GM18858 (cell line): ENCODE measurements at regions not wholly inside any gene's neighbourhood (a gene's known extent, or its start where the extent isn't known, plus 50 kb on each side); places are given as distances from the start of the nearest gene placed in this dataset.
"Not testable (repeated sequence)": the region's sequence is repeated elsewhere in the genome, so short reads cannot be mapped to it uniquely, and the experiment has no call there.

Experiments used
- ATAC-seq: cut with Tn5 transposase; IDR thresholded peaks from one replicate; pipeline ENCODE4 v1.9.1; 2021; ENCODE audit not compliant: unreplicated experiment

GRCh38 chr1:105270966-105271365, 1521.3 kb downstream of the AMY1C start:
- ATAC-seq: no peak

GRCh38 chr1:105272376-105272775, 1522.7 kb downstream of the AMY1C start:
- ATAC-seq: not testable (repeated sequence)

DNA sequence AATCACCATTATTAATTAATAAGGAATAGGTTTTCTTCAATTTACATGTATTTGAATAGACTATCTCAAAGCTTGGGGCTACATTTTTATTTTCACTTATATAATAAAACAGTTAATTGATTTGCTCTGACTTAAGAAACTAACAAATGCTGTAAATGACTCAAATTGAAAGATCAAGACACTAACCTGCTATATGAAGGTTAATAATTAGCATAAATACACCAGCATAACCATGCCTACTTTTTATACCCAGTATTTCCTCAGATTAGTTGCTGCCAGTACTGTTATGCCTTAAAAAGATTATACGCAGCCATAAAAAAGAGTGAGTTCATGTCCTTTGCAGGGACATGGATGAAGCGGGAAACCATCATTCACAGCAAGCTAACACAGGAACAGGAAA, 1545.1 kb downstream of the AMY1C start:
- no peak for ATAC-seq

GRCh38 chr1:105310063-105310462, 1560.4 kb downstream of the AMY1C start:
- no peak for ATAC-seq

GRCh38 chr1:105317976-105318375, 1568.3 kb downstream of the AMY1C start:
- no peak for ATAC-seq

GRCh38 chr1:105326886-105327285, 1577.2 kb downstream of the AMY1C start:
- ATAC-seq: no peak

DNA sequence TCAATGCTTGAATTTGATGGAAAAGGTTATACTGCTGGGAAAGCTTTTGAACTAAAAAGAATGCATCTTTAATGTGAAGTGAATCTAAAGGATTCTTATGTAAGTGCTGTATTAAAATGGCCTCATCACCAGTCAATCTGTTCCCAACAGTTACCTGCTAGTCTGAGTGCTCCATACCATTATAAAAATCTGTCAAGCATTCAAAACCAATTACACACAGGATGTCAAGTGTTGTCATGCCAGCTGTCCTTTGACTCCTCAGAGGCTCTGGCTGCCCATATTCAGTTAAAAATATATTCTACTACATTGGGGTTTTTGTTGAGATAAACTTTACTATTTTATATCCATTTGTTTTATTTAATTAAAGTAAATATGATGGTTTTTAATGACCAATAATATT, 1587.7 kb downstream of the AMY1C start:
- ATAC-seq: no peak

DNA sequence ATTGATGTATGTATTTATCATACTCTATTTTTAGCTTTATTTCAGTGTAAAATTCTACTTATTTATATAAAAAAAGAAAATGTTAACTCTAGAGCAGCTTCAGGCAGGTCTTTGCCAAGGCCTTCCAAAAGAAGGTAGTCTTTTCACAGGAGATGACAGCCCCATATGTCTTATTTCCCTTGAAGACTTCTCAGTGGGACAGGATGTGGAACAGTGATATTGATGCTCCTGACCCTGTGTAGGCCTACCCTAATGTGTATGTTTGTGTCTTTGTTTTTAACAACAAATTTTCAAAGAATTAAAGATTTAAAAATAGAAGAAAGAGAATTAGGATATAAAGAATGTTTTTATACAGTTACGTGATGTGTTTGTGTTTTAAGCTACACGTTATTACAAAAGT, 1593.6 kb downstream of the AMY1C start:
- ATAC-seq: no peak

- no peak for ATAC-seq
These were observed 1609.8 kb downstream of the AMY1C start for GRCh38 chr1:105359457-105359856.

DNA sequence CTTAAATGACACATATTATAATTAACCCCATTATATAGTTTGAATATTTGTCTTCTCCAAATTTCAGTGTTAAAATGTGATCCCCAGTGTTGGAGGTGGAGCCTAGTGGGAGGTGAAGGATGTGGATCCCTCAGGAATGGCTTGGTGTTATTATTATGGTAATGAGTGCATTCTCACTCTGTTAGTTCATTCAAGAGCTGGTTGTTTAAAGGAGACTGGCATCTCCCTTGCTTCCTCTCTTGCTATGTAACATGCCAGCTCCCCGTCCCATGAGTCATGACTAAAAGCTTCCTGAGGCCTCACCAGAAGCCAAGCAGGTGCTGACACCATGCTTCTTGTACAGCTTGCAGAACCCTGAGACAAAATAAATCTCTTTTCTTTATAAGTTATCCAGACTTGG, 1612.7 kb downstream of the AMY1C start:
- no peak for ATAC-seq

DNA sequence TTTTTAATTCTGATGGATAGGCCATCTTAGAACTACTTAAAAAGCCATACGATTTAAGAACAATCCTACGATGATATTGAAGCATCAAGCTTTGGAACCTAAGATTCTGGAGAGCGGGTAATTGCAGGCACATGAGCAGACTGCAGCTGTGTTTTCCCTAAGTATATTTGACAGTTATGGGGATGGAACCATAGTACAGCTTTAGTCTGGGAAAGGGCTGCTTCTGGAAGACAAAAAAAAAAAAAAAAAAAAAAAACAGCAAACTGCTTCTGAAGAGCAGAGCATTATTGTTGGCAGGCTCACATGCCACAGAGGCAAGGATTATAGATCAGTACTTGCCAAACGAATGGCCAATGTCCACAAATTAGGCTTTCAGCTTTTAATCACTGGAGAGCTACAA, 1618.7 kb downstream of the AMY1C start:
- no peak for ATAC-seq

DNA sequence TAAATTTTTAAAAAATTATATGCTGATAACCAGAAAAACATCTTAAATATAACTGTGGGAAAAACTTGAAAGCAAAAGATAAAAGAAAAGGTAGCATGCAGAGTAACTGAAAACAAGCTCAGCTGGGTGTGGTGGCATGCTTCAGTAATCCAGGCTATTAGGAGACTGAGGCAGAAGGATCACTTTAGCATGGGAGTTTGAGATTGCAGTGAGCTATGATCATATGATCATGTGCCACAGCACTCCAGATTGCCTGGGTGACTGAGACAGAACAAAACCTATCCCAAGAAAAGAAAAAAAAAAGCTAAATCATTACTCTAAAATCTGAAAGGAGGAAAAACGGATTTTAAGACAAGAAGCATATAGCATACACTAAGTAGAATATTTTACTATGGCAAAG, 1624.0 kb downstream of the AMY1C start:
- ATAC-seq: no peak

DNA sequence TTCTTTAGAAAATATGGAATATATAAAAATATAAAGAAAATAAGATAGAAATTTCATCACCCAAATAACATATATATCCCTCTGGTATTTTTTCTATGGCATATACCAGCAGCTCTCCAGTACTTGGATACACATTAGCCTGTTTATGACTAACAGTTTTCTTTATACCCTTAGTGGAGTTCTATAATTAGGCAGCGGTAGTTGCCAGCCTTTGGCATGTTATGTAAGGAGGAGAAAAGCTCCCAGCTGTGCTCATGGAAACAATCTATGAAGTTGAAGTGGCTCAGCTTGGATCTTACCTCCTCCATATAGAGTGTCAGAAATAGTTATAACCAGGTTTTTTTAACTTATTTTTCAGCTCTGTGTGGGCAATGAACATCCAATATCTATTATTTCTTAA, 1636.8 kb downstream of the AMY1C start:
- ATAC-seq: no peak

DNA sequence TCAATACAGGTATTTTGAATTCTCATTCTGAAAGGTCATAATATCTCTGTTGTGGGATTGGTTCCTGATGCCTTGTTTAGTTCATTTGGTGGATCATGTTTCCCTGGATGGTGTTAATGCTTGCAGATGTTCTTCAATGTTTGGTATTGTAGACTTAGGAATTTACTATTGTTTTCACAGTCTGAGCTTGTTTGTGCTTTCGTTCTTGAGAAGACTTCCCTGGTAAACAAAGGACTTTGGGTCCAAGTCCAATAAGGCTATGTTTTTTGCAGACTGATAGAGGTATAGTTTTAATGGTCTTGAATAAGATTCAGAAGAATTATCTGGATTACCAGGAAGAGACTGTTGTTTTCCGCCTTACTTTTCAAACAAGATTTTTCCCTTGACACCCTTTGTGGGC, 1646.3 kb downstream of the AMY1C start:
- ATAC-seq: no peak

DNA sequence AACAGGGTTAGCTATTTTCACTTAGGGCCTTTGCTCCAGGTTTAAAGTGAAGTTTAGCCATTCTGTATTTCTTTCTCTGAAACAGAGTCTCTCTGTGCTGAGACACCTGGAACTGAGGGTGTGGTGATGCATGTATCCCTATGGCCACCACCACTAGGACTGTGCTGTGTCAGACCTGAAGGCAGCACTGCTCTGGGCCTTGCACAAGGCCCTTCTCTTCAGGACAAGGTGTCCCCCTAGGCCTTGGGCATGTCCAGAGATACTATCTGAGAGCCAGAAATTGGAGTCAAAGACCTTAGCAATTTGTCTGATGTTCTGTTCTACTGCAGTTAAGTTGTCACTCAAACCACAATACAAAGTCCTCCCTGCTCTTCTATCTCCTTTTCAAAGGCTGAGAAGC, 1649.2 kb downstream of the AMY1C start:
- ATAC-seq: no peak

DNA sequence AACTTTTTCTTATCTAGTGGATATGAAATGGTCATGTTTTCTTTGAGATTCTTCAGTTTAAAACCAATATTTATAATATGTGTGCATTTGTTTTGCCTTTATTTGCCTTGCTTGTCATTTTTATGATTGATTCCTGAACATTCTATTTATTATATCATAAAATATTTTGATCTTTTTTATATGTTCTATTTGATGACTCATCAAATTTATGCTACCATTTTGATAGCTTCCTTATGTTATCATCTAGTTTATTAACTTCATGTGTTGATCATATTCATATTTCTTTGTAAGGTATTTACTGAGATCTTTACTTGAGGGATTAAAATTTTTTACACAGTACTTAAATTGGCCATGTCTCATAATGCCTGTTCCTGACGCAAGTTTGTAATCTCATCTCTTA, 1650.0 kb downstream of the AMY1C start:
- no peak for ATAC-seq

- no peak for ATAC-seq
These were observed 1640.2 kb upstream of the PRMT6 start for GRCh38 chr1:105416261-105416660.

DNA sequence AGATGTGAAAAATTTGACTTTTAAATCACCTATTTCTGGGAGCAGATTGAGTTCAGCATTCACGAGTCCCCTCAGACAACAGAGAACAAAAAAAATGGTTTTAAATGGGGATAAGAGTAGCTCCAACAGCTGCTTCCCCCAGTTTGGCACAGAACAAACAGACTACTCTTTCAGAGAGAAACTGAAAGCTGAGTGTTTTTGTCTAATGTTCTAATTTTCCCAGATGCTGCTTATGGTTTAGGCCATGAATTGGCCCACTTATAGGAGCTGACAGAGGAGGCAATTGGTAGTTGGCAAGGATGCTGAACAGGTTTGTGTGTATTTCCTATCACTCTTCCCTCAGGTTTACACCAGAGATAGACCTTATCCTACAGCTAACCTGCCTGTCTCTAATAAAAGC, 1637.4 kb upstream of the PRMT6 start:
- no peak for ATAC-seq

GRCh38 chr1:105427543-105427942, 1628.9 kb upstream of the PRMT6 start:
- no peak for ATAC-seq

GRCh38 chr1:105436589-105437259, 1619.8 kb upstream of the PRMT6 start:
- ATAC-seq: no peak

GRCh38 chr1:105437847-105438246, 1618.6 kb upstream of the PRMT6 start:
- no peak for ATAC-seq

DNA sequence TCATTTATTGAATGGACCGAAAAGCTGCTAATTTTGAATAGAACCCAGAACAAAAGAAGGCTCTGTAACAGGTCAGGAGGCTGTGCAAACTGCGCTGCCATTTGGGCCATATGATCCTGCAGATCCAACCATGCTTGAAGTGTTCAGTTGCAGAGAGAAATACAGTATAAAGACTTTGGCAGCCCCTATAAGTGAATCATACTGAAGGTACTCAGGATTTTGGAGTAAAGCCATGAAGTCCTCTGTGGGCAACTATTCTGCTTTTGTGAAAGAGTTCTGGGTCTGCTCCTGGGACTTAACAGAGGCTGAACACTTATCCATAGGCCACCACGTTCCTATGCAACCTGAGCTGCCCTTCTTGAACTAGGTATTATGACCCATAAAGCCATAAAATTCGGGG, 1613.6 kb upstream of the PRMT6 start:
- ATAC-seq: no peak

- ATAC-seq: no peak
These were observed 1596.7 kb upstream of the PRMT6 start for GRCh38 chr1:105459759-105460158.
